NB4 (cell line): ENCODE measurements at regions not wholly inside any gene's neighbourhood (a gene's known extent, or its start where the extent isn't known, plus 50 kb on each side); places are given as distances from the start of the nearest gene placed in this dataset.

Experiments
- DNase-seq: peaks from one replicate; pipeline ENCODE4 v3.0.0; 2010; ENCODE audit warnings: low read depth
- H3K4me3 ChIP-seq: one replicate; pipeline ENCODE4 v1.5.1; 2011; ENCODE audit warnings: mild to moderate bottlenecking, low read depth, low read length, moderate library complexity
- CTCF ChIP-seq: IDR thresholded peaks from one replicate; pipeline ENCODE4 v1.5.1; 2012; ENCODE audit warnings: low read depth, low read length
- MYC ChIP-seq: IDR thresholded peaks from 2 replicates; pipeline ENCODE4 v1.6.1; 2011; ENCODE audit warnings: low read depth, low read length
- POLR2A ChIP-seq: IDR thresholded peaks from 2 replicates; pipeline ENCODE4 v1.6.1; 2011; ENCODE audit warnings: mild to moderate bottlenecking; ENCODE audit not compliant: insufficient read length; ENCODE audit errors: extremely low read depth
- TF ChIP-seq, protein P1 (sequence below): IDR thresholded peaks from 2 replicates; pipeline ENCODE4 v1.6.1; 2011; ENCODE audit warnings: low read depth, low read length

- DNase-seq, result no peak
- H3K4me3 ChIP-seq, result no peak overlapping the region
- TF ChIP-seq MYC (no peak), POLR2A (no peak), CTCF (no peak)
- TF ChIP-seq, protein P1, sequence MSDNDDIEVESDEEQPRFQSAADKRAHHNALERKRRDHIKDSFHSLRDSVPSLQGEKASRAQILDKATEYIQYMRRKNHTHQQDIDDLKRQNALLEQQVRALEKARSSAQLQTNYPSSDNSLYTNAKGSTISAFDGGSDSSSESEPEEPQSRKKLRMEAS, result no peak
Observed at GRCh38 chr6:67541586-67541985, 1093.5 kb upstream of the ADGRB3 start.

- no peak overlapping the region for H3K4me3 ChIP-seq
- TF ChIP-seq, protein P1, result no peak
- TF ChIP-seq MYC, result no peak
- no peak for TF ChIP-seq CTCF
- TF ChIP-seq POLR2A, result no peak
- DNase-seq, result no peak
Observed at GRCh38 chr6:67538032-67538431, 1097.0 kb upstream of the ADGRB3 start.

GRCh38 chr6:67535946-67536345 lies 1099.1 kb upstream of the ADGRB3 start:
- TF ChIP-seq POLR2A, result no peak
- no peak for TF ChIP-seq MYC
- TF ChIP-seq, protein P1, result no peak
- no peak for TF ChIP-seq CTCF
- no peak overlapping the region for H3K4me3 ChIP-seq
- no peak for DNase-seq

- H3K4me3 ChIP-seq, result no peak overlapping the region
- no peak for TF ChIP-seq CTCF
- no peak for TF ChIP-seq MYC
- TF ChIP-seq, protein P1, result no peak
- no peak for TF ChIP-seq POLR2A
- DNase-seq, result no peak
Observed at GRCh38 chr6:67506352-67506751, 1128.7 kb upstream of the ADGRB3 start.

DNA sequence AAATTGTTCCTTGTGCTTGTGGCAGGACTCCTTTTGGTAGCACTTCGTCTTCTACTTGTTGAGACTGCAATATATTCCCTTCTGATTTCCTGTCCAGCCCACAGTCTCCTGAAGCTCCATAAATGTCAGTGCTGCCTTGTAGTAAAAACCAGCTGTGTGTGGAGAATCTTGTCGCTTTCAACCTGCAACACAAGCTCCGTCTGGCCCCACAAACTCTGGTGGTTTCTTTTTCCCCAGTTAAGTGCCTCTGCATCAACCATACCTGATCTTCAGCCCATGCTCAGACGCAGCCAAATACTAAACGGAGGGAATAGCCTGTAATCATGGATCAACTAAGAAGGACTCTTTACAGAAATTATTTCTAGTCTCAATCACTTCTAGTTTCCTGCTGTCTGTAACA lies 1133.3 kb upstream of the ADGRB3 start:
- H3K4me3 ChIP-seq, result no peak overlapping the region
- no peak for TF ChIP-seq POLR2A
- no peak for TF ChIP-seq CTCF
- no peak for TF ChIP-seq MYC
- TF ChIP-seq, protein P1, result no peak
- no peak for DNase-seq

- DNase-seq, result no peak
- H3K4me3 ChIP-seq, result no peak overlapping the region
- TF ChIP-seq POLR2A (no peak), MYC (no peak), CTCF (no peak)
- TF ChIP-seq, protein P1, result no peak
Observed at GRCh38 chr6:67497749-67498148, 1137.3 kb upstream of the ADGRB3 start.
